ENCODE measurements at regions not wholly inside any gene's neighbourhood (a gene's known extent, or its start where the extent isn't known, plus 50 kb on each side); places are given as distances from the start of the nearest gene placed in this dataset.

DNA sequence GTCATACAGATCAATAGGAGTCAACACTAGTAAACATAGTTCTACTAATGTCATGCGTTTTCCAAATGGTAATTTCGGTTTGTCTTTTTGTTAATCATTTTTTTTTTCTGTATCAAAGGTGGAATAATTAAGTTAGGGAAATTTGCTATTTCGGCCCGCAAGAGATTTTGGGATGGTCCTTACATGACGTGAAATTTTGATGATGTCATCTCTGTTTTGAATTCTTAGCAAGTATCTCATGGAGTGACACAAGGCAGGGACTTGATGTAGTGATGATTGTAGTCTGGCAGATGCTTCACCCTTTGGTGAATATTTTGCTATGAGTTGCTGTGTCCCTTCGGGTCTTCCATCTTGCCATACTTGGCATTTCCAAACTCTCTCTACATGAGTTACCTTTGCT lies 608.0 kb downstream of the BCKDHB start:
- 82% methylated on average over 6 of the region's 6 CpGs; no CpG with 5 or more reads in 1 of the 2 experiments for WGBS, 2 experiments (ENCODE audit: extremely low coverage in 1 of 2, insufficient coverage in 1 of 2, insufficient read length in 1 of 2, insufficient replicate concordance in 2 of 2, low coverage in 1 of 2, low lambda C conversion rate in 2 of 2, missing lambda C conversion rate in 1 of 2)
- H3K4me3 ChIP-seq (ENCODE audit: extremely low read depth in 1 of 4, insufficient read depth in 2 of 4, low read depth in 3 of 4, low read length in 4 of 4): no peak overlapping the region

More for the DNA sequence above, 608.0 kb downstream of the BCKDHB start:
- ChIA-PET CTCF (ENCODE audit: partially characterized antibody) (interaction anchor here (0.7 kb wide), 1 partner anchor 30 kb away, joined by 5 read pairs; no protein-coding TSS in a partner anchor), POLR2A (ENCODE audit: partially characterized antibody) (no interaction called here)
- Histone ChIP-seq H3K4ac (replicated peaks; ENCODE audit: insufficient read length, low read depth, low read length) (no peak overlapping the region), H3K56ac (replicated peaks; ENCODE audit: insufficient read length, low read depth, low read length) (no peak overlapping the region), H4K20me1 (replicated peaks in 1 of 2; ENCODE audit: control insufficient read depth in 1 of 2, insufficient read depth in 2 of 2, low read length in 2 of 2) (no peaks in the 10 kb centered on the region), H3K18ac (ENCODE audit: extremely low read depth, low read length) (no peak overlapping the region), H2BK120ac (replicated peaks; ENCODE audit: low read depth, low read length) (no peak overlapping the region), H4K91ac (replicated peaks; ENCODE audit: insufficient read length, low read length) (no peak overlapping the region), H3K9me3 (ENCODE audit: insufficient read depth in 2 of 2, low read depth in 1 of 2, low read length in 1 of 2) (no peaks in the 10 kb centered on the region), H3K36me3 (ENCODE audit: control insufficient read depth in 2 of 4, insufficient read depth in 4 of 4, low read length in 3 of 4) (no peaks in the 10 kb centered on the region), H2BK15ac (ENCODE audit: low read length) (no peak overlapping the region), H3K4me2 (ENCODE audit: insufficient read depth in 1 of 2, low read depth in 2 of 2, low read length in 2 of 2) (no peak overlapping the region), H2BK5ac (ENCODE audit: low read depth, low read length) (no peak overlapping the region), H3K79me1 (ENCODE audit: low read depth, low read length) (no peaks in the 10 kb centered on the region), H3K27ac (ENCODE audit: low read depth, low read length) (no peak overlapping the region), H3K14ac (ENCODE audit: insufficient read length) (no peak overlapping the region), H3K23ac (ENCODE audit: insufficient read length) (no peak overlapping the region), H4K5ac (ENCODE audit: insufficient read length, low read depth, low read length) (no peak overlapping the region), H3K27me3 (replicated peaks in 1 of 4; ENCODE audit: control insufficient read depth in 3 of 4, extremely low read depth in 1 of 4, insufficient read depth in 3 of 4, low read length in 3 of 4) (no peaks in the 10 kb centered on the region), H2AK5ac (ENCODE audit: low read depth, low read length) (no peak overlapping the region), H2AFZ (ENCODE audit: low read length) (peak overlapping the region; percentile 49; the same call in 1 of the 2 replicates), H4K8ac (ENCODE audit: extremely low read depth, insufficient read depth, low read length) (no peak overlapping the region), H2BK20ac (ENCODE audit: low read length) (no peak overlapping the region), H3K79me2 (ENCODE audit: control insufficient read depth in 1 of 2, insufficient read depth in 2 of 2, low read length in 2 of 2) (no peaks in the 10 kb centered on the region), H3K9ac (replicated peaks in 1 of 4; ENCODE audit: extremely low read depth in 1 of 4, low read depth in 3 of 4, low read length in 3 of 4) (no peak overlapping the region), H3K4me1 (replicated peaks in 1 of 4; ENCODE audit: control insufficient read depth in 3 of 4, insufficient read depth in 4 of 4, low read length in 3 of 4) (no peaks in the 10 kb centered on the region), H3K23me2 (ENCODE audit: low read depth, low read length) (0 out of 2 replicates have a peak, but pooled peaks cover 1% of the 10 kb centered on the region), H2BK12ac (ENCODE audit: low read depth, low read length) (no peak overlapping the region)
- TF ChIP-seq CHD2 (IDR thresholded peaks at IDR 0.05; ENCODE audit: low read length) (no peak), BCL11A (IDR thresholded peaks at IDR 0.05; ENCODE audit: low read depth in 2 of 2, low read length in 2 of 2) (no peak), SIX5 (IDR thresholded peaks at IDR 0.05; ENCODE audit: low read depth, low read length) (no peak), SAP30 (IDR thresholded peaks at IDR 0.05; ENCODE audit: insufficient read depth, insufficient replicate concordance, low read length) (no peak), RBBP5 (IDR thresholded peaks at IDR 0.05; ENCODE audit: borderline replicate concordance, low read depth, low read length) (no peak), SP2 (IDR thresholded peaks at IDR 0.05; ENCODE audit: low read length) (no peak), CREB1 (IDR thresholded peaks at IDR 0.05) (no peak), HDAC2 (IDR thresholded peaks at IDR 0.05; ENCODE audit: borderline replicate concordance in 1 of 2, low read depth in 2 of 2, low read length in 2 of 2) (no peak), POU5F1 (IDR thresholded peaks at IDR 0.05; ENCODE audit: low read depth, low read length) (no peak), CBX5 (IDR thresholded peaks at IDR 0.05; ENCODE audit: low read depth, low read length) (no peak), JUN (IDR thresholded peaks at IDR 0.05; ENCODE audit: low read depth, low read length) (no peak)
- FAIRE-seq: no peak
- no peak for DNase-seq (ENCODE audit: low read depth in 1 of 2, low spot score in 2 of 2)

Measured in H1 (cell line).